K562 (cell line): ENCODE measurements at regions not wholly inside any gene's neighbourhood (a gene's known extent, or its start where the extent isn't known, plus 50 kb on each side); places are given as distances from the start of the nearest gene placed in this dataset.
A peak's percentile ranks its signal among the peaks of the same experiment; 100 is the strongest.

Source experiments
- ATAC-seq: fragments of 200-7000 bp; cut with Tn5 transposase; 3 replicates; pipeline ENCODE4 v1.9.1; 2020; ENCODE audit warnings: moderate library complexity
- BruUV-seq: library from RNA; stranded (reverse); fragments of 400-500 nt; replicated peaks from 2 replicates; lab custom pipeline; 2021; lab: Mats Ljungman, UMichigan
- CTCF ChIA-PET: fragments of 300-600 bp; formaldehyde crosslinking; extraction: SDS; loops from one replicate; lab custom pipeline; 2021; ENCODE audit warnings: low intra/inter-chr PET ratio; lab: Yijun Ruan, JAX
- POLR2A ChIA-PET: fragments of 300-600, 350-650 bp; sonication (Branson Sonifier 250); formaldehyde crosslinking; extraction: SDS; loops from one replicate; lab custom pipeline; 2021; ENCODE audit warnings: antibody characterized with exemption, inconsistent platforms; lab: Yijun Ruan, JAX
- DNase-seq, 4 experiments: peaks; one replicate each; pipeline versions ENCODE4 v3.0.0 to v3.0.0-alpha.2; 2011 to 2018; ENCODE audit warnings: low spot score in 3 of 4, mixed read lengths in 3 of 4; ENCODE audit errors: extremely low read depth in 1 of 4
- FAIRE-seq: peaks from 2 replicates; lab custom pipeline; 2011; peaks lifted over from hg19 to GRCh38; lab: Jason Lieb, UNC
- H2AFZ ChIP-seq: 2 replicates; pipeline ENCODE4 v1.6.0; 2011; ENCODE audit warnings: low read depth, low read length, control low read depth, inconsistent platforms
- H3K27ac ChIP-seq: fragments of 200-600 bp; 3 replicates; pipeline ENCODE4 v1.8.0; 2011; ENCODE audit warnings: low read depth, mild to moderate bottlenecking, control low read depth, inconsistent platforms, low read length, moderate library complexity, mixed read lengths; ENCODE audit errors: extremely low read depth
- H3K27me3 ChIP-seq, 2 experiments: fragments of 300-600 bp in 1 of 2; 2 replicates in 1 of 2; 3 replicates in 1 of 2; pipeline versions ENCODE4 v1.6.0 to v1.8.0; 2011; ENCODE audit warnings: inconsistent platforms in 2 of 2, low read length in 2 of 2, mild to moderate bottlenecking in 1 of 2, mixed read lengths in 1 of 2, moderate library complexity in 1 of 2; ENCODE audit not compliant: control insufficient read depth in 2 of 2, insufficient read depth in 2 of 2
- H3K36me3 ChIP-seq: fragments of 300-600 bp; 3 replicates; pipeline ENCODE4 v1.8.0; 2011; ENCODE audit warnings: mild to moderate bottlenecking, low read length, inconsistent platforms; ENCODE audit not compliant: control insufficient read depth, insufficient read depth
- H3K4me1 ChIP-seq, 2 experiments: fragments of 200-600 bp in 1 of 2; replicated peaks in 1 of 2; 2 replicates in 1 of 2; 3 replicates in 1 of 2; pipeline versions ENCODE4 v1.5.1 to v1.8.0; 2011; ENCODE audit warnings: inconsistent platforms in 2 of 2, low read length in 2 of 2, mild to moderate bottlenecking in 1 of 2, mixed read lengths in 1 of 2, moderate library complexity in 1 of 2; ENCODE audit not compliant: control insufficient read depth in 2 of 2, insufficient read depth in 2 of 2
- H3K4me2 ChIP-seq: 2 replicates; pipeline ENCODE4 v1.6.1; 2011; ENCODE audit warnings: low read length, control low read depth, inconsistent platforms, mixed read lengths; ENCODE audit not compliant: insufficient read depth
- H3K4me3 ChIP-seq: fragments of 200-600 bp; sonication (generic), shearing (Covaris generic); 2 replicates; pipeline ENCODE4 v1.5.1; 2016; ENCODE audit warnings: control low read depth, inconsistent platforms
- H3K79me2 ChIP-seq: fragments of 200-600 bp; 3 replicates; pipeline ENCODE4 v1.8.0; 2011; ENCODE audit warnings: low read length, inconsistent platforms; ENCODE audit not compliant: control insufficient read depth, insufficient read depth
- H3K9ac ChIP-seq, 2 experiments: 2 replicates each; pipeline versions ENCODE4 v1.6.0 to v1.6.1; 2011; ENCODE audit warnings: low read depth in 2 of 2, low read length in 2 of 2, control low read depth in 1 of 2, inconsistent platforms in 1 of 2, mild to moderate bottlenecking in 1 of 2, mixed read lengths in 1 of 2; ENCODE audit not compliant: insufficient read depth in 1 of 2
- H3K9me1 ChIP-seq: one replicate; pipeline ENCODE4 v1.6.0; 2011; ENCODE audit warnings: inconsistent platforms, mild to moderate bottlenecking, low read length, moderate library complexity; ENCODE audit not compliant: control insufficient read depth, insufficient read depth
- H3K9me3 ChIP-seq: replicated peaks from 2 replicates; pipeline ENCODE4 v1.5.1; 2011; ENCODE audit warnings: low read depth, low read length, inconsistent platforms; ENCODE audit not compliant: control insufficient read depth, insufficient read depth
- H4K20me1 ChIP-seq: replicated peaks from 2 replicates; pipeline ENCODE4 v1.6.1; 2011; ENCODE audit warnings: low read length, inconsistent platforms, mixed read lengths; ENCODE audit not compliant: control insufficient read depth, insufficient read depth
- CEBPB ChIP-seq: fragments of 450-650 bp; IDR thresholded peaks from 2 replicates; pipeline ENCODE4 v1.6.1; 2016; ENCODE audit warnings: missing genetic modification characterization, missing compliant biosample characterization
- CHD2 ChIP-seq: IDR thresholded peaks from 2 replicates; pipeline ENCODE4 v1.6.1; 2011; ENCODE audit warnings: low read depth, low read length
- ESRRA ChIP-seq: fragments of 450-650 bp; IDR thresholded peaks from 2 replicates; pipeline ENCODE4 v1.6.1; 2014; ENCODE audit warnings: low read depth, mild to moderate bottlenecking, moderate library complexity, borderline replicate concordance
- HINFP ChIP-seq: fragments of 450-650 bp; conservative IDR thresholded peaks from 2 replicates; pipeline ENCODE4 v1.6.1; 2016; ENCODE audit warnings: missing genetic modification characterization, low read depth, mild to moderate bottlenecking, control low read depth, missing compliant biosample characterization
- HMG20B ChIP-seq: fragments of 250-450 bp; sonication (Bioruptor Pico); IDR thresholded peaks from 2 replicates; pipeline ENCODE4 v1.5.0; 2021; ENCODE audit warnings: mild to moderate bottlenecking
- IRF1 ChIP-seq: sonication (generic); formaldehyde crosslinking; IDR thresholded peaks from 2 replicates; pipeline ENCODE4 v1.8.0; 2022; ENCODE audit warnings: missing genetic modification reagents, mild to moderate bottlenecking, borderline replicate concordance
- SAFB ChIP-seq: fragments of 200-400 bp; formaldehyde crosslinking; IDR thresholded peaks from 2 replicates; pipeline ENCODE4 v1.6.1; 2017; ENCODE audit warnings: low read depth, low read length, borderline replicate concordance
- SAFB2 ChIP-seq: fragments of 200-400 bp; formaldehyde crosslinking; IDR thresholded peaks from 2 replicates; pipeline ENCODE4 v1.6.1; 2018; ENCODE audit warnings: borderline replicate concordance, low read length, low read depth, moderate library complexity; ENCODE audit not compliant: severe bottlenecking
- SMARCB1 ChIP-seq: IDR thresholded peaks from 2 replicates; pipeline ENCODE4 v1.6.1; 2011; ENCODE audit warnings: improper control_type of control experiment, low read depth; ENCODE audit not compliant: insufficient read length
- TAF1 ChIP-seq: IDR thresholded peaks from 2 replicates; pipeline ENCODE4 v1.6.1; 2011; ENCODE audit warnings: mild to moderate bottlenecking, low read length, moderate library complexity; ENCODE audit not compliant: insufficient read depth, control insufficient read depth, severe bottlenecking; ENCODE audit errors: extremely low read depth
- TFAM ChIP-seq: fragments of 250-450 bp; sonication (Bioruptor Pico); conservative IDR thresholded peaks from 2 replicates; pipeline ENCODE4 v1.5.0; 2021; ENCODE audit warnings: mild to moderate bottlenecking, moderate library complexity
- XRCC3 ChIP-seq: fragments of 450-650 bp; IDR thresholded peaks from 2 replicates; pipeline ENCODE4 v1.6.1; 2017; ENCODE audit warnings: mild to moderate bottlenecking, moderate library complexity
- ZNF280B ChIP-seq: fragments of 250-450 bp; sonication (Bioruptor Pico); IDR thresholded peaks from 2 replicates; pipeline ENCODE4 v1.5.1; 2021; ENCODE audit warnings: mild to moderate bottlenecking
- WGBS: fragments of 100-300 bp; shearing (Covaris generic); methylation state at CpG from one replicate; pipeline ENCODE4 v1.1.6; 2016; ENCODE audit warnings: low coverage, mixed read lengths; ENCODE audit not compliant: insufficient coverage; ENCODE audit errors: missing lambda C conversion rate; 5-methylcytosine and 5-hydroxymethylcytosine counted together
- in situ Hi-C: fragments of 300-500 bp; cut with MboI; formaldehyde crosslinking; loops from 4 replicates; pipeline ENCODE4 v1.15.0; 2018; ENCODE audit warnings: inconsistent platforms, mixed read lengths
- intact Hi-C: fragments of 100-400 bp; cut with micrococcal nuclease; formaldehyde crosslinking; loops from 2 replicates; pipeline ENCODE4 v1.14.2; 2022

- no TSS peak for BruUV-seq
- CTCF ChIA-PET, result no interaction called here
- in situ Hi-C loops, result no loop called here
Measured at GRCh38 chr2:165008730-165009315, 53.5 kb upstream of the SLC38A11 start.

GRCh38 chr2:165007161-165007744 is 51.9 kb upstream of the SLC38A11 start:
- ChIA-PET POLR2A (no interaction called here), CTCF (no interaction called here)
- in situ Hi-C loops, result no loop called here
- no peak for FAIRE-seq
- WGBS, result 0% methylated on average over 1 of the region's 1 CpG
- Histone ChIP-seq H3K9me1 (no peaks in the 10 kb centered on the region), H3K27me3 (no peaks in the 10 kb centered on the region), H3K9me3 (no peaks in the 10 kb centered on the region), H3K9ac (no peak overlapping the region), H3K36me3 (no peaks in the 10 kb centered on the region), H3K4me3 (no peak overlapping the region), H3K27ac (no peak overlapping the region), H4K20me1 (no peaks in the 10 kb centered on the region), H3K4me1 (no peaks in the 10 kb centered on the region), H3K4me2 (no peak overlapping the region), H2AFZ (no peak overlapping the region), H3K79me2 (no peaks in the 10 kb centered on the region)
- no peak for ATAC-seq
- no peak for DNase-seq
- no TSS peak for BruUV-seq
- intact Hi-C loops, result no loop called here
- TF ChIP-seq SAFB2, result no peak
- TF ChIP-seq HMG20B, result no peak
- TF ChIP-seq HINFP (tag), result no peak
- TF ChIP-seq XRCC3, result no peak
- TF ChIP-seq CHD2, result no peak
- no peak for TF ChIP-seq ZNF280B (CRISPR knock-in tag)
- no peak for TF ChIP-seq IRF1 (CRISPR knock-in tag)
- TF ChIP-seq SMARCB1, result no peak
- TF ChIP-seq TFAM (CRISPR knock-in tag), result no peak
- no peak for TF ChIP-seq ESRRA
- TF ChIP-seq SAFB, result no peak

More at GRCh38 chr2:165008730-165009315, 53.5 kb upstream of the SLC38A11 start:
- no peaks in the 10 kb centered on the region for H3K9me3 ChIP-seq
- no peak for ATAC-seq
- no peak for FAIRE-seq
- no peak overlapping the region for H3K4me3 ChIP-seq
- POLR2A ChIA-PET, result no interaction called here
- no peaks in the 10 kb centered on the region for H3K79me2 ChIP-seq
- no peaks in the 10 kb centered on the region for H4K20me1 ChIP-seq
- no peaks in the 10 kb centered on the region for H3K4me1 ChIP-seq
- DNase-seq, result no peak
- no peak overlapping the region for H3K27ac ChIP-seq
- H3K27me3 ChIP-seq, result no peaks in the 10 kb centered on the region
- H3K36me3 ChIP-seq, result no peaks in the 10 kb centered on the region
- 0 out of 2 replicates have a peak, but pooled peaks have one; percentile 8 for TF ChIP-seq CEBPB
- TF ChIP-seq TAF1, result no peak
- TF ChIP-seq, all 486 proteins: peak for 1
- Histone ChIP-seq H3K4me2 (no peak overlapping the region), H2AFZ (no peak overlapping the region), H3K9ac (no peak overlapping the region), H3K9me1 (no peaks in the 10 kb centered on the region)
- WGBS, result 7% methylated on average over 3 of the region's 3 CpGs
- intact Hi-C loops, result no loop called here
